Stimulated activated CD8-positive, alpha-beta memory T cell treated with anti-CD3 and anti-CD28 coated beads, Interleukin-7, amount 100 ng/mL, for 24 hours (primary cell): ENCODE measurements at regions not wholly inside any gene's neighbourhood (a gene's known extent, or its start where the extent isn't known, plus 50 kb on each side); places are given as distances from the start of the nearest gene placed in this dataset.

ENCODE experiments used
- DNase-seq: peaks from one replicate; pipeline ENCODE4 v3.0.0-alpha.2; 2020; ENCODE audit warnings: low read depth

- no peak for DNase-seq
Measured at GRCh38 chr5:174596429-174596828, 128.0 kb upstream of the MSX2 start.

- DNase-seq, result no peak
Measured at GRCh38 chr5:174599992-174600391, 124.4 kb upstream of the MSX2 start.

GRCh38 chr5:174601946-174602345 lies 122.4 kb upstream of the MSX2 start:
- no peak for DNase-seq

GRCh38 chr5:174606153-174606552 lies 118.2 kb upstream of the MSX2 start:
- DNase-seq, result no peak

- no peak for DNase-seq
Measured at GRCh38 chr5:174606646-174607045, 117.7 kb upstream of the MSX2 start.

GRCh38 chr5:174607205-174607604 lies 117.2 kb upstream of the MSX2 start:
- no peak for DNase-seq

GRCh38 chr5:174607916-174608315 lies 116.5 kb upstream of the MSX2 start:
- no peak for DNase-seq

GRCh38 chr5:174608631-174609097 lies 115.7 kb upstream of the MSX2 start:
- no peak for DNase-seq

GRCh38 chr5:174609116-174609515 lies 115.3 kb upstream of the MSX2 start:
- DNase-seq, result no peak

GRCh38 chr5:174610968-174611367 lies 113.4 kb upstream of the MSX2 start:
- DNase-seq, result no peak

GRCh38 chr5:174612686-174613085 lies 111.7 kb upstream of the MSX2 start:
- DNase-seq, result no peak

- no peak for DNase-seq
Measured at GRCh38 chr5:174614500-174615135, 109.8 kb upstream of the MSX2 start.

GRCh38 chr5:174616036-174616435 lies 108.3 kb upstream of the MSX2 start:
- DNase-seq, result no peak

- DNase-seq, result no peak
Measured at GRCh38 chr5:174617285-174617684, 107.1 kb upstream of the MSX2 start.

- DNase-seq, result no peak
Measured at GRCh38 chr5:174617910-174618309, 106.5 kb upstream of the MSX2 start.

- no peak for DNase-seq
Measured at GRCh38 chr5:174618589-174618988, 105.8 kb upstream of the MSX2 start.

- no peak for DNase-seq
Measured at GRCh38 chr5:174622067-174622466, 102.3 kb upstream of the MSX2 start.

- DNase-seq, result no peak
Measured at GRCh38 chr5:174623018-174623417, 101.4 kb upstream of the MSX2 start.

- no peak for DNase-seq
Measured at GRCh38 chr5:174623433-174624019, 100.9 kb upstream of the MSX2 start.

GRCh38 chr5:174624733-174625522 lies 99.5 kb upstream of the MSX2 start:
- DNase-seq, result no peak

GRCh38 chr5:174625591-174626350 lies 98.6 kb upstream of the MSX2 start:
- no peak for DNase-seq

- DNase-seq, result no peak
Measured at GRCh38 chr5:174626369-174626920, 97.9 kb upstream of the MSX2 start.
